Psoas muscle (tissue), 7 donors: ENCODE measurements at regions not wholly inside any gene's neighbourhood (a gene's known extent, or its start where the extent isn't known, plus 50 kb on each side); places are given as distances from the start of the nearest gene placed in this dataset.

Experiments
- ATAC-seq, 4 donors: fragments of 200-7000 bp; cut with Tn5 transposase; one replicate each; pipeline ENCODE4 v1.9.1; 2020; ENCODE audit warnings: moderate library complexity in 3 of 4, mild to moderate bottlenecking in 2 of 4
- DNase-seq, 2 donors: peaks; one replicate each; pipeline ENCODE4 v3.0.0-alpha.2; 2020
- H3K27ac ChIP-seq: fragments of 200-600 bp; one replicate; pipeline ENCODE4 v1.8.0; 2022
- H3K27me3 ChIP-seq, 3 donors: fragments of 200-600 bp in 1 of 3; one replicate each; pipeline versions ENCODE4 v1.6.1 to v1.8.0; 2013 to 2022; ENCODE audit warnings: low read length in 2 of 3, mild to moderate bottlenecking in 2 of 3, moderate library complexity in 1 of 3; ENCODE audit not compliant: insufficient read depth in 3 of 3
- H3K36me3 ChIP-seq, 2 donors: fragments of 200-600 bp in 1 of 2; one replicate each; pipeline versions ENCODE4 v1.6.1 to v1.8.0; 2013 to 2022; ENCODE audit warnings: low read depth in 1 of 2, mild to moderate bottlenecking in 1 of 2, moderate library complexity in 1 of 2; ENCODE audit not compliant: insufficient read depth in 1 of 2
- H3K4me1 ChIP-seq: fragments of 200-600 bp; one replicate; pipeline ENCODE4 v1.8.0; 2022
- H3K4me3 ChIP-seq: fragments of 200-600 bp; one replicate; pipeline ENCODE4 v1.8.0; 2022; ENCODE audit warnings: mild to moderate bottlenecking
- H3K9me3 ChIP-seq: fragments of 200-600 bp; one replicate; pipeline ENCODE4 v1.8.0; 2022
- CTCF ChIP-seq: fragments of 200-600 bp; IDR thresholded peaks from one replicate; pipeline ENCODE4 v1.8.0; 2022; ENCODE audit warnings: antibody characterized with exemption
- WGBS, 3 donors: extraction: QIAGEN DNeasy Blood & Tissue Kit; methylation state at CpG; one replicate each; pipeline versions ENCODE4 v1.1.6 to v1.1.7; 2013; 5-methylcytosine and 5-hydroxymethylcytosine counted together
- intact Hi-C, 2 donors: fragments of 100-400 bp; cut with DNase I; formaldehyde crosslinking; loops; one replicate each; pipeline versions ENCODE4 v1.11.0 to v1.14.2; 2022
- donor health status: healthy with polysubstance abuse.
- donor health status: DM: no; HTN: no; CAD: no; lungs with moderate emphysema.
- donor health status: Bipolar disorder and iron deficiency.
- donor health status: healthy.
- donor health status: DM: yes; HTN: yes; CAD: no.
- donor health status: DM: no; HTN: no; CAD: no.
- donor health status: DM: yes; HTN: yes; CAD: no.

GRCh38 chr7:157061979-157062378 lies 51.5 kb upstream of the MNX1 start:
- WGBS, 3 donors: 79 to 83% (median 82%) methylated on average over 3 of the region's 3 CpGs
- no peaks in the 10 kb centered on the region for H3K36me3 ChIP-seq

GRCh38 chr7:157065046-157065445 lies 54.6 kb upstream of the MNX1 start:
- ATAC-seq: no peak
- Histone ChIP-seq H3K36me3 (no peaks in the 10 kb centered on the region), H3K4me1 (no peaks in the 10 kb centered on the region), H3K27ac (no peak overlapping the region), H3K4me3 (no peak overlapping the region), H3K27me3 (peaks cover 0 to 13% (median 0%) of the 10 kb centered on the region in 3 donors), H3K9me3 (no peaks in the 10 kb centered on the region)
- intact Hi-C loops: no loop called here
- no peak for TF ChIP-seq CTCF
- 80 to 82% (median 81%) methylated on average over 7 of the region's 7 CpGs for WGBS, 3 donors
- no peak for DNase-seq

More at GRCh38 chr7:157061979-157062378, 51.5 kb upstream of the MNX1 start:
- no peak overlapping the region for H3K27ac ChIP-seq
- H3K4me1 ChIP-seq: no peaks in the 10 kb centered on the region
- no peak overlapping the region for H3K4me3 ChIP-seq
- ATAC-seq (no peak), DNase-seq (no peak)
- H3K9me3 ChIP-seq: no peaks in the 10 kb centered on the region
- H3K27me3 ChIP-seq: peaks cover 0 to 6% (median 2%) of the 10 kb centered on the region in 3 donors
- TF ChIP-seq CTCF: no peak
- intact Hi-C loops: no loop called here

- H3K27ac ChIP-seq: no peak overlapping the region
- no peaks in the 10 kb centered on the region for H3K9me3 ChIP-seq
- no peak overlapping the region for H3K4me3 ChIP-seq
- 87 to 89% (median 88%) methylated on average over 5 of the region's 5 CpGs for WGBS, 3 donors
- H3K36me3 ChIP-seq: no peaks in the 10 kb centered on the region
- TF ChIP-seq CTCF: no peak
- no peaks in the 10 kb centered on the region for H3K4me1 ChIP-seq
- no peak for ATAC-seq
- H3K27me3 ChIP-seq: peaks cover 0 to 33% (median 6%) of the 10 kb centered on the region in 3 donors
- intact Hi-C loops: no loop called here
- DNase-seq: no peak
These were observed 61.9 kb upstream of the MNX1 start for GRCh38 chr7:157072361-157072760.

GRCh38 chr7:157073335-157073734 lies 62.9 kb upstream of the MNX1 start:
- intact Hi-C loops: no loop called here
- H3K9me3 ChIP-seq: no peaks in the 10 kb centered on the region
- no peak overlapping the region for H3K27ac ChIP-seq
- H3K4me1 ChIP-seq: no peaks in the 10 kb centered on the region
- peaks cover 0 to 43% (median 6%) of the 10 kb centered on the region in 3 donors for H3K27me3 ChIP-seq
- no peak for DNase-seq
- ATAC-seq: no peak
- H3K36me3 ChIP-seq: no peaks in the 10 kb centered on the region
- no peak overlapping the region for H3K4me3 ChIP-seq
- WGBS, 3 donors: 61 to 87% (median 84%) methylated on average over 3 of the region's 3 CpGs
- TF ChIP-seq CTCF: no peak

- no peak for ATAC-seq
- H3K36me3 ChIP-seq: no peaks in the 10 kb centered on the region
- 90 to 92% (median 90%) methylated on average over 7 of the region's 7 CpGs for WGBS, 3 donors
- no peaks in the 10 kb centered on the region for H3K9me3 ChIP-seq
- H3K4me3 ChIP-seq: no peak overlapping the region
- no peak overlapping the region for H3K27ac ChIP-seq
- peaks cover 3 to 45% (median 6%) of the 10 kb centered on the region in 3 donors for H3K27me3 ChIP-seq
- TF ChIP-seq CTCF: no peak
- intact Hi-C loops: no loop called here
- DNase-seq: no peak
- no peaks in the 10 kb centered on the region for H3K4me1 ChIP-seq
These were observed 63.6 kb upstream of the MNX1 start for GRCh38 chr7:157073949-157074624.
